ENCODE measurements at regions not wholly inside any gene's neighbourhood (a gene's known extent, or its start where the extent isn't known, plus 50 kb on each side); places are given as distances from the start of the nearest gene placed in this dataset.

DNA sequence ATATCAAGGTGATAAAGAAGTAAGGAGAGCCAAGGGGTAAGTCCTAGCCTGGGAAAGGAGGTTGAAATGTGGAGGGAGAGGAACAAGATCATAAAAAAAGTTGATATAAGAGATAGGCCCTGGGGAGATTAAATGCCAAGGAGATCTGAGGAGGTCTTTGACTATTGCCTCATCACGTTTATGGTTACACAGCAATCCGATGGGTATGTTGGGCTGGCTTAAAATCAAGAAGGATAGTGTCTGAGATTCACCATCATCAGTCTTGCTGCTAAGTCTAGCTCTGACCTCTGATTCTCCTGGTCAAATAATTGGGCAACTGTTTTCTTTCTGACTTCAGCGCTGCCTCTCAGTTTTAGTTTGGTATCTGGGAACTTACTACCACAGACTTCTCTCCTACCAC lies 416.3 kb downstream of the GPATCH2 start:
- no peaks in the 10 kb centered on the region for H3K9me1 ChIP-seq (ENCODE audit: control insufficient read depth, insufficient read depth, low read length)
- no peak overlapping the region for H2AFZ ChIP-seq (ENCODE audit: low read depth, low read length)
- intact Hi-C loops (cut with micrococcal nuclease): no loop called here
- ChIA-PET CTCF (ENCODE audit: low intra/inter-chr PET ratio) (no interaction called here), POLR2A (no interaction called here)
- no peak overlapping the region for H3K9ac ChIP-seq (ENCODE audit: insufficient read depth in 1 of 2, low read depth in 2 of 2, low read length in 2 of 2)
- no TSS peak for BruUV-seq (replicated peaks)
- in situ Hi-C loops (cut with MboI): no loop called here
- no peak overlapping the region for H3K27ac ChIP-seq (ENCODE audit: extremely low read depth, low read depth, low read length)
- WGBS (ENCODE audit: insufficient coverage, low coverage, missing lambda C conversion rate): 3% methylated on average over 3 of the region's 3 CpGs
- H3K36me3 ChIP-seq (ENCODE audit: control insufficient read depth, insufficient read depth, low read length): no peaks in the 10 kb centered on the region
- no peaks in the 10 kb centered on the region for H3K79me2 ChIP-seq (ENCODE audit: control insufficient read depth, insufficient read depth, low read length)
- DNase-seq (ENCODE audit: extremely low read depth in 1 of 4, low spot score in 3 of 4) (no peak), FAIRE-seq (no peak), ATAC-seq (no peak)
- no peaks in the 10 kb centered on the region; the same call in 1 of the 2 replicates for H3K9me3 ChIP-seq (replicated peaks; ENCODE audit: control insufficient read depth, insufficient read depth, low read depth, low read length)
- H3K4me1 ChIP-seq (replicated peaks in 1 of 2; ENCODE audit: control insufficient read depth in 2 of 2, insufficient read depth in 2 of 2, low read length in 2 of 2): no peaks in the 10 kb centered on the region
- no peak for TF ChIP-seq TCF7 (IDR thresholded peaks at IDR 0.05; ENCODE audit: borderline replicate concordance)
- no peak for TF ChIP-seq ZNF384 (IDR thresholded peaks at IDR 0.05; ENCODE audit: low read depth, low read length)
- TF ChIP-seq KLF16 (IDR thresholded peaks at IDR 0.05): no peak
- TF ChIP-seq, protein P1, sequence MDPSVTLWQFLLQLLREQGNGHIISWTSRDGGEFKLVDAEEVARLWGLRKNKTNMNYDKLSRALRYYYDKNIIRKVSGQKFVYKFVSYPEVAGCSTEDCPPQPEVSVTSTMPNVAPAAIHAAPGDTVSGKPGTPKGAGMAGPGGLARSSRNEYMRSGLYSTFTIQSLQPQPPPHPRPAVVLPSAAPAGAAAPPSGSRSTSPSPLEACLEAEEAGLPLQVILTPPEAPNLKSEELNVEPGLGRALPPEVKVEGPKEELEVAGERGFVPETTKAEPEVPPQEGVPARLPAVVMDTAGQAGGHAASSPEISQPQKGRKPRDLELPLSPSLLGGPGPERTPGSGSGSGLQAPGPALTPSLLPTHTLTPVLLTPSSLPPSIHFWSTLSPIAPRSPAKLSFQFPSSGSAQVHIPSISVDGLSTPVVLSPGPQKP (CRISPR knock-in tag; IDR thresholded peaks at IDR 0.05): no peak
- TF ChIP-seq ZNF79 (CRISPR knock-in tag; IDR thresholded peaks at IDR 0.05; ENCODE audit: low read depth): no peak
- no peak overlapping the region for H3K4me2 ChIP-seq (ENCODE audit: insufficient read depth, low read length)
- no peak overlapping the region for H3K4me3 ChIP-seq
- H4K20me1 ChIP-seq (replicated peaks; ENCODE audit: control insufficient read depth, insufficient read depth, low read length): no peaks in the 10 kb centered on the region
- no peaks in the 10 kb centered on the region for H3K27me3 ChIP-seq (ENCODE audit: control insufficient read depth in 2 of 2, insufficient read depth in 2 of 2, low read length in 2 of 2)

DNA sequence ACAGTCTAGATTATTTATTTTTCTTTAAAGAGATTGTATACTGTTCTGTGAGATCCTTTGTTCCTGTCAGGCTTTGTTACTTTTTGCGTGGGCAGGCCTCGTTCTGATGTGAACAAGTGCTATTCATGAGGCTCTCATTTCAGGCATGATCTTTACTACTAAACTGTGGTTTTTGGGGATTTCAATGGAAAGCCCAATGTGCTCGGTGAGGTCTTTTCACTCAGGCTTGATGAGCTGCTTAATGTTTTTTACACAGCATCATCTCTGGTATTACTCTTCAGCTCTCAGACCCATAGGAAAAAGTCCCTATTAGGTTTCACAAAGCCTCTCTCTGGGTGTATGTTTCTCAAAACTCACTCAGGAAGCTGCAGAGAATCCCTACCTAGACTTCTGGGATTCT lies 419.4 kb downstream of the GPATCH2 start:
- no peak for ATAC-seq
- 0% methylated on average over 3 of the region's 3 CpGs for WGBS (ENCODE audit: insufficient coverage, low coverage, missing lambda C conversion rate)
- TF ChIP-seq ZFPM2 (CRISPR knock-in tag; IDR thresholded peaks at IDR 0.05) (no peak), NBN (IDR thresholded peaks at IDR 0.05; ENCODE audit: low read depth) (no peak), TBL1XR1 (IDR thresholded peaks at IDR 0.05; ENCODE audit: low read length in 2 of 2) (no peak), ZNF134 (CRISPR knock-in tag; conservative IDR thresholded peaks at IDR 0.05) (no peak), GTF2F1 (IDR thresholded peaks at IDR 0.05; ENCODE audit: low read depth, low read length) (no peak), IRF2 (CRISPR knock-in tag; IDR thresholded peaks at IDR 0.05) (no peak), ELF2 (CRISPR knock-in tag; IDR thresholded peaks at IDR 0.05) (no peak), HDGF (IDR thresholded peaks at IDR 0.05) (no peak)

More for the DNA sequence above, 419.4 kb downstream of the GPATCH2 start:
- H3K36me3 ChIP-seq (ENCODE audit: control insufficient read depth, insufficient read depth, low read length): no peaks in the 10 kb centered on the region
- H3K9me3 ChIP-seq (replicated peaks; ENCODE audit: control insufficient read depth, insufficient read depth, low read depth, low read length): no peaks in the 10 kb centered on the region; the same call in 1 of the 2 replicates
- no peak overlapping the region for H3K4me3 ChIP-seq
- H3K27me3 ChIP-seq (ENCODE audit: control insufficient read depth in 2 of 2, insufficient read depth in 2 of 2, low read length in 2 of 2): no peaks in the 10 kb centered on the region
- H3K9ac ChIP-seq (ENCODE audit: insufficient read depth in 1 of 2, low read depth in 2 of 2, low read length in 2 of 2): no peak overlapping the region
- DNase-seq (ENCODE audit: extremely low read depth in 1 of 4, low spot score in 3 of 4): no peak
- POLR2A ChIA-PET: no interaction called here
- H3K79me2 ChIP-seq (ENCODE audit: control insufficient read depth, insufficient read depth, low read length): no peaks in the 10 kb centered on the region
- H3K27ac ChIP-seq (ENCODE audit: extremely low read depth, low read depth, low read length): no peak overlapping the region
- no peaks in the 10 kb centered on the region for H3K4me1 ChIP-seq (replicated peaks in 1 of 2; ENCODE audit: control insufficient read depth in 2 of 2, insufficient read depth in 2 of 2, low read length in 2 of 2)
- no peak for FAIRE-seq
- CTCF ChIA-PET (ENCODE audit: low intra/inter-chr PET ratio): no interaction called here
- H3K4me2 ChIP-seq (ENCODE audit: insufficient read depth, low read length): no peak overlapping the region
- in situ Hi-C loops (cut with MboI) (no loop called here), intact Hi-C loops (cut with micrococcal nuclease) (no loop called here)
- no peak overlapping the region for H2AFZ ChIP-seq (ENCODE audit: low read depth, low read length)
- no peaks in the 10 kb centered on the region for H3K9me1 ChIP-seq (ENCODE audit: control insufficient read depth, insufficient read depth, low read length)
- H4K20me1 ChIP-seq (replicated peaks; ENCODE audit: control insufficient read depth, insufficient read depth, low read length): no peaks in the 10 kb centered on the region
- no TSS peak for BruUV-seq (replicated peaks)
